Chondrocyte (in vitro differentiated cells): ENCODE measurements at regions not wholly inside any gene's neighbourhood (a gene's known extent, or its start where the extent isn't known, plus 50 kb on each side); places are given as distances from the start of the nearest gene placed in this dataset.

Experiments used
- DNase-seq: peaks from one replicate; pipeline ENCODE4 v3.0.0; 2021; ENCODE audit warnings: mixed read lengths, low spot score
- H3K27ac Mint-ChIP-seq: one replicate; pipeline ENCODE4 v1.8.0; 2021; ENCODE audit warnings: mild to moderate bottlenecking, moderate library complexity, mixed read lengths; ENCODE audit not compliant: unreplicated experiment
- H3K27me3 Mint-ChIP-seq: 2 replicates; pipeline ENCODE4 v1.8.0; 2021; ENCODE audit warnings: low read depth, mixed read lengths
- H3K36me3 Mint-ChIP-seq: 2 replicates; pipeline ENCODE4 v1.8.0; 2021; ENCODE audit warnings: low read depth, mixed read lengths
- H3K4me1 Mint-ChIP-seq: 2 replicates; pipeline ENCODE4 v1.8.0; 2021; ENCODE audit warnings: low read depth, mild to moderate bottlenecking, mixed read lengths
- H3K4me3 Mint-ChIP-seq: one replicate; pipeline ENCODE4 v1.8.0; 2021; ENCODE audit warnings: mild to moderate bottlenecking, moderate library complexity, mixed read lengths; ENCODE audit not compliant: unreplicated experiment
- H3K9me3 Mint-ChIP-seq: 2 replicates; pipeline ENCODE4 v1.8.0; 2021; ENCODE audit warnings: low read depth, mixed read lengths
- TF ChIP-seq, protein P1 (sequence below): fragments of 200-600 bp; sonication (generic); IDR thresholded peaks from 2 replicates; pipeline ENCODE4 v1.5.0; 2021; ENCODE audit warnings: antibody characterized with exemption, mild to moderate bottlenecking, moderate library complexity

DNA sequence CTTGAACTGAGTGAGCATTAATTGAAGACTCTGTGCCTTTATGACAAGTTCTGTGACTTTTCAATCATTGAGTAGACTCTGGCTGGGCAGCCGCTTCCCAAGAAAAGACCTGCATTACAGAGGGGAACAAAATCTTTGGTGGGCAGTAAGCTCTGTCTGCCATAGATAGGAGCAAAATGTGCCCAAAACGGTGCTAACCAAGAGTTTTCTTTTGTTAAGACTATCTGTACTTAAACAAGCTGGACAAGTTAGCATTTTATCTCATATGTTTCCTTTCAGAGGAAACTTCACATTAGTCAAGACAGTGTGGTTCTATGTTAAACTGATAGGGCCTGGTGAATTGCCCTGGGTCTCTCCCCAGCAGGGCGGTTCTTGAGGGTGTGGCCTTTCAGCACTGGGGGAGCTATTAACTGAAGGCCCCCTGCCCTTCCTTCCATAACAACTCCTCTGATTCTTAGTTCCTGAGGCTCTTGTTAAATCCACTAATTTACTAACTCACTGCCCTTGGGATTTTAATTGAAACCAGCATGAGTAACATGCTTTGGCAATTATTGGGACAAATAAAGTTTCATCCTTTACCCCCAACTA lies 219.6 kb downstream of the KTN1 start:
- H3K4me3 Mint-ChIP-seq = no peak overlapping the region
- no peaks in the 10 kb centered on the region for H3K36me3 Mint-ChIP-seq
- no peak for DNase-seq
- no peaks in the 10 kb centered on the region for H3K4me1 Mint-ChIP-seq
- TF ChIP-seq, protein P1, sequence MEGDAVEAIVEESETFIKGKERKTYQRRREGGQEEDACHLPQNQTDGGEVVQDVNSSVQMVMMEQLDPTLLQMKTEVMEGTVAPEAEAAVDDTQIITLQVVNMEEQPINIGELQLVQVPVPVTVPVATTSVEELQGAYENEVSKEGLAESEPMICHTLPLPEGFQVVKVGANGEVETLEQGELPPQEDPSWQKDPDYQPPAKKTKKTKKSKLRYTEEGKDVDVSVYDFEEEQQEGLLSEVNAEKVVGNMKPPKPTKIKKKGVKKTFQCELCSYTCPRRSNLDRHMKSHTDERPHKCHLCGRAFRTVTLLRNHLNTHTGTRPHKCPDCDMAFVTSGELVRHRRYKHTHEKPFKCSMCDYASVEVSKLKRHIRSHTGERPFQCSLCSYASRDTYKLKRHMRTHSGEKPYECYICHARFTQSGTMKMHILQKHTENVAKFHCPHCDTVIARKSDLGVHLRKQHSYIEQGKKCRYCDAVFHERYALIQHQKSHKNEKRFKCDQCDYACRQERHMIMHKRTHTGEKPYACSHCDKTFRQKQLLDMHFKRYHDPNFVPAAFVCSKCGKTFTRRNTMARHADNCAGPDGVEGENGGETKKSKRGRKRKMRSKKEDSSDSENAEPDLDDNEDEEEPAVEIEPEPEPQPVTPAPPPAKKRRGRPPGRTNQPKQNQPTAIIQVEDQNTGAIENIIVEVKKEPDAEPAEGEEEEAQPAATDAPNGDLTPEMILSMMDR = no peak
- H3K9me3 Mint-ChIP-seq = peaks cover 3% of the 10 kb centered on the region
- no peaks in the 10 kb centered on the region for H3K27me3 Mint-ChIP-seq
- no peak overlapping the region for H3K27ac Mint-ChIP-seq

DNA sequence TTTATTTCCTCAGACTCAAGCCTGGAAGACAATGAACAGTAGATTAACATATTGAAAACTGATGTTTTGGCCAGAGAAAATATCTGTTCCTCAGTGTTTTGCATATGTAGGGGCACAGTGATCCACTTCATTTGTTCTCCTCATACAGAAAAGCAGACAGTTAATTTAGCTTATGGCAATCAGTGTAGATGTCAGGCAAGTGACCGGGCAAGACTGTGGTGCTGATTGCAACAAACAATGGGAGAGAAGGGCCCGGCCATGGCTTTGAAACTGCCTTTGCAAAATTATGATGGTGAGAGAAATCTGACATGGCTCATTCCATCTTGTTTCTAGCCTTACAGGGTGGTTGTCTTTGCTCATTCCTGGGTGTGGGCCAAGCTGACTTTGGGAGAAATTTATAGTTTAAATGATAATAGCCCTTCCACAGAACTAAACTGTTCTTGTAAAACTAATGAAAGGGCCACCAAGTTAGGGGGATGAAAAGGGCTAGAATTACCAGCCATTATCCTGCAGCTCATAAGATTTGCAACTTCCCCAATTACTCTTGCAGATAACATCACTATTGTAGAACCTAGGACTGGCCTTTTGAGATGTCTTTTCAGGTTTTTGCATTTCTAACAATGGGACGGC lies 220.3 kb downstream of the KTN1 start:
- H3K27me3 Mint-ChIP-seq = no peaks in the 10 kb centered on the region
- TF ChIP-seq, protein P1 = no peak
- H3K9me3 Mint-ChIP-seq = peaks cover 3% of the 10 kb centered on the region
- H3K4me1 Mint-ChIP-seq = no peaks in the 10 kb centered on the region
- no peaks in the 10 kb centered on the region for H3K36me3 Mint-ChIP-seq
- no peak for DNase-seq
- H3K27ac Mint-ChIP-seq = no peak overlapping the region
- no peak overlapping the region for H3K4me3 Mint-ChIP-seq

DNA sequence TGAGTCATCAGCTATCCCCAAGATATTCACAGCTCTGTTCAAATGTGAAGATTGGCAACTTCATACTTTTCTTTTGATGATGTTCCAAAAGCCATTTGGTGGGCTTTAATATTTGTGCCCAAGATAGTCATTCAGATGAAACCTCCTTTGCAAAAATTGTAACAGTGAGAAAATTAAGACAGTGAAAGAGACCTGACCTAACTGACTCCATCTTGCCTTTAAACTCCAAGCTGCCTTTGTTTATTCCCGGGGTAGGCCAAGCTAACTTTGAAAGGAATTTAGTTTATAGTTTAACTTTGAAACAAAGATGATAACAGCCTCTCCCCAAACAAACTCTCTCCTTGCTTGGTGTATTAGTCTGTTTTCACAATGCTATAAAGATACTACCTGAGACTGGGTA lies 221.1 kb downstream of the KTN1 start:
- Mint-ChIP-seq H3K9me3 (peaks cover 3% of the 10 kb centered on the region), H3K4me1 (no peaks in the 10 kb centered on the region)

DNA sequence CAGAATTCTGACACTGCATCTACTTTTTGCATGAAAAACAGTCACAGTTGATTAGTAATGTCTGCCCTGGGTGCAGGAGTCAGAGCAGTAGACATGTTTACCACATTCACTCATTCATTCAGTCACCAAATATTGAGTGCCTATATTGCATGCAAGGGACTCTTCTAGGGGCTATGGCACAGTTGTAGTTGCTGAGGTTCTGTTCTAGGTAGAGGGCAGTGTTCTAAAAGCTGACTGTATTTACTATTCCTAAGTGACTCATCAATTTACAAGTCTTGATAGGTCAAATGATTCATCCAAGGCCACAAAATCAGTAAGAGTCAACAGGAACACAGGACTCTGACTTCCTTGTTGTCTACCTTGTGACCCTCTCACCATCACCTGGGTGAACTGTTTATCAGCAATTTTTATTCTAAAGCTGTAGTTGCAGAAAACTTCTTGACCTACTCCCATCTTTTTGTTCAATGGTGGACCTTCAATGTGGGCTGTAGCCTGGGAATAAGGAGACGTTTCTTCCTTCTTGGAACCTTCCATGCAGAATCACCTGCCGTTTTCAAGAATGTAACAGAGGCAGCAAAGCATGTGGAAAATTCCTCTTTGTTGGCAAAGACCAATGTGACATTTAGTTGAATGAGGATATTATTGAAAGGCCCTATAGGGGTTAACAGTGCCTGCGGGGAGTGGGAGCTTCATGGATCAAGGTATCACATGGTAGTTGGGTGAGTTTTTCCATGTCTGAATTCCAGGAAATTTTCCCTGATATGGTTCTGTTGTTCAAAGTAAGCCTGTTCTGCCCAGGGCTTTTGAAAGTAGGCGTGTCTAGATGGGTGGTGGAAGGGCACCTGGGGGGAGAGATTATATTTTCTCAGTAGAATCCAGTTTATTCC lies 223.2 kb downstream of the KTN1 start:
- no peak overlapping the region for H3K27ac Mint-ChIP-seq

More for the DNA sequence above, 221.1 kb downstream of the KTN1 start:
- no peak overlapping the region for H3K27ac Mint-ChIP-seq
- TF ChIP-seq, protein P1 = no peak
- DNase-seq = no peak
- no peak overlapping the region for H3K4me3 Mint-ChIP-seq
- no peaks in the 10 kb centered on the region for H3K36me3 Mint-ChIP-seq
- no peaks in the 10 kb centered on the region for H3K27me3 Mint-ChIP-seq

More for the DNA sequence above, 223.2 kb downstream of the KTN1 start:
- DNase-seq = no peak
- TF ChIP-seq, protein P1 = peak; percentile 30
- H3K4me1 Mint-ChIP-seq = peaks cover 5% of the 10 kb centered on the region
- no peaks in the 10 kb centered on the region for H3K36me3 Mint-ChIP-seq
- H3K9me3 Mint-ChIP-seq = peaks cover 3% of the 10 kb centered on the region
- no peak overlapping the region for H3K4me3 Mint-ChIP-seq
- H3K27me3 Mint-ChIP-seq = no peaks in the 10 kb centered on the region
